GM21576 (cell line): ENCODE measurements at regions not wholly inside any gene's neighbourhood (a gene's known extent, or its start where the extent isn't known, plus 50 kb on each side); places are given as distances from the start of the nearest gene placed in this dataset.
A peak's percentile ranks its signal among the peaks of the same experiment; 100 is the strongest.
"Not testable (repeated sequence)": the region's sequence is repeated elsewhere in the genome, so short reads cannot be mapped to it uniquely, and the experiment has no call there.

ENCODE experiments used
- ATAC-seq: cut with Tn5 transposase; IDR thresholded peaks from one replicate; pipeline ENCODE4 v1.9.1; 2021; ENCODE audit warnings: mild to moderate bottlenecking, moderate library complexity; ENCODE audit not compliant: unreplicated experiment

- no peak for ATAC-seq
Measured at GRCh38 chr5:87661784-87662566, 249.2 kb upstream of the CCNH start.

- no peak for ATAC-seq
Measured at GRCh38 chr5:87653242-87653641, 240.5 kb upstream of the CCNH start.

- ATAC-seq: no peak
Measured at GRCh38 chr5:87650284-87650683, 237.6 kb upstream of the CCNH start.

- no peak for ATAC-seq
Measured at GRCh38 chr5:87649455-87649854, 236.7 kb upstream of the CCNH start.

- no peak for ATAC-seq
Measured at GRCh38 chr5:87645224-87645623, 232.5 kb upstream of the CCNH start.

- ATAC-seq: no peak
Measured at GRCh38 chr5:87640902-87641301, 228.2 kb upstream of the CCNH start.

- ATAC-seq: no peak
Measured at GRCh38 chr5:87627363-87627762, 214.6 kb upstream of the CCNH start.

GRCh38 chr5:87608385-87608784, 195.7 kb upstream of the CCNH start:
- no peak for ATAC-seq

GRCh38 chr5:87605663-87606062, 192.9 kb upstream of the CCNH start:
- ATAC-seq: no peak

- ATAC-seq: no peak
Measured at GRCh38 chr5:87599778-87600177, 187.0 kb upstream of the CCNH start.

- no peak for ATAC-seq
Measured at GRCh38 chr5:87598460-87598859, 185.7 kb upstream of the CCNH start.

GRCh38 chr5:87594566-87594965, 181.8 kb upstream of the CCNH start:
- ATAC-seq: no peak

GRCh38 chr5:87589587-87589986, 176.9 kb upstream of the CCNH start:
- ATAC-seq: no peak

GRCh38 chr5:87588316-87588715, 175.6 kb upstream of the CCNH start:
- no peak for ATAC-seq

- not testable (repeated sequence) for ATAC-seq
Measured at GRCh38 chr5:87583704-87584103, 171.0 kb upstream of the CCNH start.

- no peak for ATAC-seq
Measured at GRCh38 chr5:87582149-87582548, 169.4 kb upstream of the CCNH start.

GRCh38 chr5:87581661-87582060, 168.9 kb upstream of the CCNH start:
- no peak for ATAC-seq

GRCh38 chr5:87579678-87580077, 166.9 kb upstream of the CCNH start:
- ATAC-seq: peak; percentile 55

- ATAC-seq: no peak
Measured at GRCh38 chr5:87576867-87577266, 164.1 kb upstream of the CCNH start.

GRCh38 chr5:87576306-87576705, 163.6 kb upstream of the CCNH start:
- ATAC-seq: not testable (repeated sequence)

- ATAC-seq: no peak
Measured at GRCh38 chr5:87574106-87574505, 161.4 kb upstream of the CCNH start.

- ATAC-seq: no peak
Measured at GRCh38 chr5:87572611-87573010, 159.9 kb upstream of the CCNH start.

- no peak for ATAC-seq
Measured at GRCh38 chr5:87572090-87572489, 159.4 kb upstream of the CCNH start.
